ENCODE measurements at regions not wholly inside any gene's neighbourhood (a gene's known extent, or its start where the extent isn't known, plus 50 kb on each side); places are given as distances from the start of the nearest gene placed in this dataset.
"Not testable (repeated sequence)": the region's sequence is repeated elsewhere in the genome, so short reads cannot be mapped to it uniquely, and the experiment has no call there.

GRCh38 chr15:24856397-24857390, 98.1 kb upstream of the SNRPN start:
- no peak for DNase-seq

- DNase-seq = no peak
Observed at GRCh38 chr15:24857763-24858162, 97.0 kb upstream of the SNRPN start.

- DNase-seq = not testable (repeated sequence)
Observed at GRCh38 chr15:24858183-24858582, 96.6 kb upstream of the SNRPN start.

- DNase-seq = no peak
Observed at GRCh38 chr15:24858737-24859601, 95.8 kb upstream of the SNRPN start.

- no peak for DNase-seq
Observed at GRCh38 chr15:24861014-24861690, 93.6 kb upstream of the SNRPN start.

GRCh38 chr15:24862726-24863521, 91.9 kb upstream of the SNRPN start:
- DNase-seq = no peak

GRCh38 chr15:24865303-24865702, 89.5 kb upstream of the SNRPN start:
- no peak for DNase-seq

GRCh38 chr15:24877174-24877573, 77.6 kb upstream of the SNRPN start:
- DNase-seq = no peak

- DNase-seq = no peak
Observed at GRCh38 chr15:24878153-24878552, 76.6 kb upstream of the SNRPN start.

- DNase-seq = no peak
Observed at GRCh38 chr15:24879492-24879891, 75.3 kb upstream of the SNRPN start.

GRCh38 chr15:24880663-24881062, 74.1 kb upstream of the SNRPN start:
- no peak for DNase-seq

GRCh38 chr15:24886538-24886937, 68.2 kb upstream of the SNRPN start:
- no peak for DNase-seq

GRCh38 chr15:24898715-24899272, 56.0 kb upstream of the SNRPN start:
- DNase-seq = no peak

GRCh38 chr15:24899367-24899766, 55.4 kb upstream of the SNRPN start:
- DNase-seq = no peak

GRCh38 chr15:24899795-24900194, 55.0 kb upstream of the SNRPN start:
- DNase-seq = no peak

GRCh38 chr15:24901409-24901808, 53.4 kb upstream of the SNRPN start:
- DNase-seq = no peak

Measured in GDM1 (cell line).